ENCODE measurements at regions not wholly inside any gene's neighbourhood (a gene's known extent, or its start where the extent isn't known, plus 50 kb on each side); places are given as distances from the start of the nearest gene placed in this dataset.

DNA sequence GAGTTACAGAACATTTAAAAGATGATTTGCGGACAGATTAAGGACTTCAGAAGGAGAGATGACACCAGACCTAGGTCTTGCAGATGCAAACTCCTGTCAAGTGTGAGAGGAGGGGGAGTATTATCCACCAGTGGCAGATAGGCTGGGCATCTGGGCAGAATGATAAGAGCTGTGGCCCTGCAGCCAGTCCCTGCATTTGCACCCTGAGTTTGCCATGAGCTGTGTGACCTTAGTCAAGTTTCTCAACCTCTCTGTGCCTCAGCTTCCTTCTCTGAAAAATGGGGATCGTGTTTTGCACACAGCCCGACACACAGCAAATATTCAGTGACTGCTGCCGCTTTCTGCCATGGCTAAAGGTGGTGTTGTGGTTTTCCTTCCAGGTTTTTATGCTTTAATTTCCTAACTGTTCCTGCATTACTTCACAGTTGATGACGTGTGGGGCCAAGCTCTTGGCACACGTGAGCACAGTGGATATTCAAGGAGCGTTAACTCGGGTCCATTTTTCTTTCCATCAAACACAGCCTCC, 516.2 kb downstream of the CDH26 start:
- TF ChIP-seq, protein P1, sequence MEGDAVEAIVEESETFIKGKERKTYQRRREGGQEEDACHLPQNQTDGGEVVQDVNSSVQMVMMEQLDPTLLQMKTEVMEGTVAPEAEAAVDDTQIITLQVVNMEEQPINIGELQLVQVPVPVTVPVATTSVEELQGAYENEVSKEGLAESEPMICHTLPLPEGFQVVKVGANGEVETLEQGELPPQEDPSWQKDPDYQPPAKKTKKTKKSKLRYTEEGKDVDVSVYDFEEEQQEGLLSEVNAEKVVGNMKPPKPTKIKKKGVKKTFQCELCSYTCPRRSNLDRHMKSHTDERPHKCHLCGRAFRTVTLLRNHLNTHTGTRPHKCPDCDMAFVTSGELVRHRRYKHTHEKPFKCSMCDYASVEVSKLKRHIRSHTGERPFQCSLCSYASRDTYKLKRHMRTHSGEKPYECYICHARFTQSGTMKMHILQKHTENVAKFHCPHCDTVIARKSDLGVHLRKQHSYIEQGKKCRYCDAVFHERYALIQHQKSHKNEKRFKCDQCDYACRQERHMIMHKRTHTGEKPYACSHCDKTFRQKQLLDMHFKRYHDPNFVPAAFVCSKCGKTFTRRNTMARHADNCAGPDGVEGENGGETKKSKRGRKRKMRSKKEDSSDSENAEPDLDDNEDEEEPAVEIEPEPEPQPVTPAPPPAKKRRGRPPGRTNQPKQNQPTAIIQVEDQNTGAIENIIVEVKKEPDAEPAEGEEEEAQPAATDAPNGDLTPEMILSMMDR (IDR thresholded peaks at IDR 0.05; ENCODE audit: low read depth, low read length) = no peak
- no peak overlapping the region for H3K4me3 ChIP-seq (ENCODE audit: low read depth, low read length)

DNA sequence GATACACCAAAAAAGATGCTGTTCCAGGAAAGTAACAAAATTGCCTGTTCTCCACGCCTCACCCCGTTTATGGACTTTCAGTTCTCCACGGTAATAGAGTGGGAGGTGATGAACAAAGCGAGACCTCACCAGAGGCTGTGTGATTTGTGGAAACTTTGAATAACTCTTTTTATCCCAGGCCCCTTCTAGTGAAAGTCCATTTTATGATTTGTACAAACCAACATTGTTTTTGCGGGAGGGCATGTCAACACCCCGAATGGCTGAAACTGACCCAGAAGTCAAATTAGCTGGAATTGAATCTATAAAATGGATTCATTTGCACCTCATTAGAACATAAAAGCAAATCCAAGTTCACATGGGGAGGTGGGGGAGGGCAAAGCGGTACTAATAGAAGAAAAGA, 517.8 kb downstream of the CDH26 start:
- H3K4me3 ChIP-seq (ENCODE audit: low read depth, low read length) = no peak overlapping the region
- TF ChIP-seq, protein P1 (IDR thresholded peaks at IDR 0.05; ENCODE audit: low read depth, low read length) = no peak

DNA sequence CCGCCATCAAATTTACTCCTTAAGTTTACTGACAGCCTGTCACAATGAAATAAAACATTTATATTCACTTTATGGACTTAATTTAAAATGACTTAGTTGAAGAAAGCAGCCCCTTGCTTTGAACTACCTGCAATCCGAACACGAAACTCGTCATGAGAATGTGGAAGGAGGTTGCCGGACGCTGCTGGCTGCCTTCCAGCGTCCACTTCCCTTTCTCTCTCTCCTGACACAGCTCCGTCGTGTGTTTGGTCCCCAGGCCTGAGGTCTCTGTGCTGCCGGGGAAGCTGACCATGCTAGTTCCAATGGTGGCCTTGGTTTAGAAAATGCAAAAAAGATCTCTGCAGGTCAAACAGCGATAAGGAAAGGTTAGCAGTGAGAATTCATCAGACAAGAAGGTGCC, 519.7 kb downstream of the CDH26 start:
- H3K4me3 ChIP-seq (ENCODE audit: low read depth, low read length) = no peak overlapping the region
- TF ChIP-seq, protein P1 (IDR thresholded peaks at IDR 0.05; ENCODE audit: low read depth, low read length) = no peak

DNA sequence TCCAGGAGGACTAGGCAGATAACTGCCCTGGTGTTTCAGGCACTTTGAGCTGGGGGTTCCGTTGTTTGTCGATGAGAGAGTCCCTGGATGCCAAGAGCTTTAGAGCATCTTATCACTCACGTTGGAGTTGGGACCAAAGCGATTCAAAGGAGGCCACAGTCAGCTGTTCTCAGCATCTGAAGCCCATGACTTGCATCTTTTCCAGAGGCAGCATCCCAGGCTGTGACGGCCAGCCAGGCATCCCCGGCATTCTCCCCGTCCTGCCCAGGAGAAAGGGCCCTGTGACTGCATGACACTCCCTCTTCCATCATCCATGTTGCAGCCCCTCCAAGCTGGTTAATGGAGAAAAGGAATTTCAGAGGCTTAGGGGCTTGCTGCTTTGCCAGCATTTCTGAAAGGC, 520.3 kb downstream of the CDH26 start:
- TF ChIP-seq, protein P1 (IDR thresholded peaks at IDR 0.05; ENCODE audit: low read depth, low read length) = no peak
- H3K4me3 ChIP-seq (ENCODE audit: low read depth, low read length) = no peak overlapping the region

DNA sequence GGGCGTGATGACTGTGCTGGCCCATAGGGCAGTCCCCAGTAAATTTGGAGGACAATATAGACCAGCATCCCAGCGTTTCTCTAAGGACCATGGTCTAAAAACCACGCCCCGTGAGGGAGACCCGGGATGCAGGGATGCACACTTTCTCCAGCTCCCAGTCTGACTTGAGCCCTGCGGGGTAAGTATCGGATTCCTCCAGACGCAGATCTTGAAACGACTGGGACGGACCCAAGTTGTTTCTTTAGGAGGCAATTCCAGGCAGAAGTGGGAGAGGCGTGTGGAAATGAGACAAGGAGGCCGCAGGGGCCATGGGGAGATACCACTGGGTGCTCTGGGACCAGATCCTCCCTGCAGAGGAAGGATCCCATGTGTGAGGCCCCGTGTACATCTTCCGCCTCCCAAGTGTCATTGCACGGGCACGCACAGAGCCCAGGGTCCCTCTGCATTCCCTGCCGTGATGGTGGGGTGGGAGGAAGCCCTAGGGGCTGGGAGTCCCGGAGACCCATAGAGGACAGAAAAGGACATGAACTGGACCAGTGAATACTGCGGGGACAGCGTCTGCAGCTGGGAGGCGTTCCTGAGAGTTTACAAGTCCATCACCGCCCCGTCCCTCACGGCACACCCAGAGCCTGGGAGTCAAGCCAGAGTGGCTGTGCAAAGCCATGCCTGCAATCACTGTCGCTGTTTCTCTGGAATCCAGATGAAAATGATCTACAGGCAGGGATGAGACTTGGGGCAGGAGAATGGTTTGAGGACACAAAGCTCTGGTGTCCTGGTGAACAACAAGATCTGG, 522.9 kb downstream of the CDH26 start:
- TF ChIP-seq, protein P1 (IDR thresholded peaks at IDR 0.05; ENCODE audit: low read depth, low read length) = no peak
- H3K4me3 ChIP-seq (ENCODE audit: low read depth, low read length) = no peak overlapping the region

DNA sequence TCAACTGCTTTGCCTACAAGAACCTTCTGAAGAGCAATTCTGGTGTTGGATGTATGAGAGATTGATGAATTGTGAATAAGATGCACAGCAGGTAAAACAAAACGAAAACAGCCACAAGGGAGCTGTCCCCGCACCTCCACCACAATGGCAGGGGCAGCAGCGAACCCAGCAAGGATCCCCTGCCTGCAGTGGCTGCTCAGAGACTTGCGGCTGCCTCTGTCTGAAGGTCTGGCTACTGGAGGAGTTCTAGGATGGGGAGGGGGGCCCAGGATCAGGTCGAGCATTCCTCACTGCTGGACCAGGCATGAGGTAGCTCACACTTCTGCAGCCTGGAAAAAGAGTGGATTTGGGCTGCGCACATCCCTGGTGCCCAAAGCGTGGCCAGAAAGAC, 523.5 kb downstream of the CDH26 start:
- TF ChIP-seq, protein P1 (IDR thresholded peaks at IDR 0.05; ENCODE audit: low read depth, low read length) = no peak
- H3K4me3 ChIP-seq (ENCODE audit: low read depth, low read length) = no peak overlapping the region

DNA sequence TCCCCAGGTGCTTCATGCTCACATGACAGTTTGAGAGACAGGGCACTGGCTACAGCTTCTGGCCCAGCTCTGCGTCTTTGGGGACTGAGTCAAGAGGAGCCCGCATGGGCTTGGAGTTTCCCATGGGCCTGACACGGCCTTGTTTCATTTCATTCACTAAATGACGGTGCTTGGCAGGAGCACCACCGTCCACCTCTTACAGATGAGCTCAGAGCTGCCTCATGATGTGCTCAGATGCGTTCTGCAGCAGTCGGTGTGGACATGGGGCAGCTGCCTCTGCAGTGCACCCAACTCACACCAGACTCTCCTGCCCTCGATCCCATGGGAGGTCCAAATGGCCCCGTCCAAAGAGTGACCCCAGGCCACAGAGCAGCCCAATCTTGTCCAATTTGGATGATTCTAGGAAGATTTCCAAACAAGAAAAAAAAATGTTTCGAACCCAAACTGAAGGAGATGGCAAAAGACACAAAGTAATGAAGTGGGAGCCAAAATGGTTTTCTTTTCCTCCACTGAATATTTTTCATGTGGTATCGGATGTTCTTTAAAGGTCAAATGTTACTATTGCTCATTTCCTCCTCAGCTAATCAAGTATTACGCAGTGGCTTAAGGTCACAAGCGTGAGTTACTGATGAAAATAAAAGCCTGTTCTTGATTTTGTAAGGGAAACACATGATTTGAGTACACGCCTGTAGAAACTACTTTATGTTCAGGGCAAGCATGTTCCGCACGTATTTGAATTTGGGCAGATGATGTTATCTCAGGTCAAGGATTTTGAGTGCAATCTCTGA, 524.2 kb downstream of the CDH26 start:
- H3K4me3 ChIP-seq (ENCODE audit: low read depth, low read length) = no peak overlapping the region
- TF ChIP-seq, protein P1 (IDR thresholded peaks at IDR 0.05; ENCODE audit: low read depth, low read length) = no peak
